Ishikawa (cell line): ENCODE measurements at regions not wholly inside any gene's neighbourhood (a gene's known extent, or its start where the extent isn't known, plus 50 kb on each side); places are given as distances from the start of the nearest gene placed in this dataset.

Experiments used
- CEBPB ChIP-seq: IDR thresholded peaks from 2 replicates; pipeline ENCODE4 v1.6.1; 2012
- CREB1 ChIP-seq: IDR thresholded peaks from 2 replicates; pipeline ENCODE4 v1.6.1; 2012; ENCODE audit warnings: low read depth
- EP300 ChIP-seq: IDR thresholded peaks from 2 replicates; pipeline ENCODE4 v1.6.1; 2012; ENCODE audit warnings: borderline replicate concordance
- MAX ChIP-seq: IDR thresholded peaks from 2 replicates; pipeline ENCODE4 v1.6.1; 2012
- NFIC ChIP-seq: IDR thresholded peaks from 2 replicates; pipeline ENCODE4 v1.6.1; 2012
- RAD21 ChIP-seq: IDR thresholded peaks from 2 replicates; pipeline ENCODE4 v1.6.1; 2012; ENCODE audit warnings: low read depth
- USF1 ChIP-seq: IDR thresholded peaks from 2 replicates; pipeline ENCODE4 v1.6.1; 2012
- YY1 ChIP-seq: IDR thresholded peaks from 2 replicates; pipeline ENCODE4 v1.6.1; 2012; ENCODE audit warnings: low read depth
- TF ChIP-seq, protein P1 (sequence below): IDR thresholded peaks from 2 replicates; pipeline ENCODE4 v1.6.1; 2012; ENCODE audit warnings: low read depth, mild to moderate bottlenecking

GRCh38 chr5:121424976-121425375, 426.7 kb upstream of the FTMT start:
- no peak for TF ChIP-seq EP300
- TF ChIP-seq, protein P1, sequence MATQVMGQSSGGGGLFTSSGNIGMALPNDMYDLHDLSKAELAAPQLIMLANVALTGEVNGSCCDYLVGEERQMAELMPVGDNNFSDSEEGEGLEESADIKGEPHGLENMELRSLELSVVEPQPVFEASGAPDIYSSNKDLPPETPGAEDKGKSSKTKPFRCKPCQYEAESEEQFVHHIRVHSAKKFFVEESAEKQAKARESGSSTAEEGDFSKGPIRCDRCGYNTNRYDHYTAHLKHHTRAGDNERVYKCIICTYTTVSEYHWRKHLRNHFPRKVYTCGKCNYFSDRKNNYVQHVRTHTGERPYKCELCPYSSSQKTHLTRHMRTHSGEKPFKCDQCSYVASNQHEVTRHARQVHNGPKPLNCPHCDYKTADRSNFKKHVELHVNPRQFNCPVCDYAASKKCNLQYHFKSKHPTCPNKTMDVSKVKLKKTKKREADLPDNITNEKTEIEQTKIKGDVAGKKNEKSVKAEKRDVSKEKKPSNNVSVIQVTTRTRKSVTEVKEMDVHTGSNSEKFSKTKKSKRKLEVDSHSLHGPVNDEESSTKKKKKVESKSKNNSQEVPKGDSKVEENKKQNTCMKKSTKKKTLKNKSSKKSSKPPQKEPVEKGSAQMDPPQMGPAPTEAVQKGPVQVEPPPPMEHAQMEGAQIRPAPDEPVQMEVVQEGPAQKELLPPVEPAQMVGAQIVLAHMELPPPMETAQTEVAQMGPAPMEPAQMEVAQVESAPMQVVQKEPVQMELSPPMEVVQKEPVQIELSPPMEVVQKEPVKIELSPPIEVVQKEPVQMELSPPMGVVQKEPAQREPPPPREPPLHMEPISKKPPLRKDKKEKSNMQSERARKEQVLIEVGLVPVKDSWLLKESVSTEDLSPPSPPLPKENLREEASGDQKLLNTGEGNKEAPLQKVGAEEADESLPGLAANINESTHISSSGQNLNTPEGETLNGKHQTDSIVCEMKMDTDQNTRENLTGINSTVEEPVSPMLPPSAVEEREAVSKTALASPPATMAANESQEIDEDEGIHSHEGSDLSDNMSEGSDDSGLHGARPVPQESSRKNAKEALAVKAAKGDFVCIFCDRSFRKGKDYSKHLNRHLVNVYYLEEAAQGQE = no peak
- TF ChIP-seq YY1 = no peak
- no peak for TF ChIP-seq MAX
- no peak for TF ChIP-seq USF1
- TF ChIP-seq CEBPB = no peak
- no peak for TF ChIP-seq RAD21
- no peak for TF ChIP-seq NFIC
- no peak for TF ChIP-seq CREB1
